Endothelial cell of umbilical vein (primary cell): ENCODE measurements at regions not wholly inside any gene's neighbourhood (a gene's known extent, or its start where the extent isn't known, plus 50 kb on each side); places are given as distances from the start of the nearest gene placed in this dataset.
A peak's percentile ranks its signal among the peaks of the same experiment; 100 is the strongest.

Experiments used
- CTCF ChIP-seq, 2 donors: IDR thresholded peaks; 1 replicate in 1 of 2; 2 replicates in 1 of 2; pipeline ENCODE4 v1.5.1; 2011; ENCODE audit warnings: low read length in 2 of 2, mild to moderate bottlenecking in 2 of 2, moderate library complexity in 2 of 2, control low read depth in 1 of 2, inconsistent platforms in 1 of 2, low read depth in 1 of 2; ENCODE audit not compliant: insufficient read depth in 1 of 2; ENCODE audit errors: extremely low read depth in 1 of 2
- EZH2 ChIP-seq: IDR thresholded peaks from 2 replicates; pipeline ENCODE4 v1.6.1; 2012; ENCODE audit warnings: borderline replicate concordance, low read depth, mild to moderate bottlenecking, moderate library complexity, low read length, inconsistent platforms; ENCODE audit not compliant: severe bottlenecking
- MYC ChIP-seq: IDR thresholded peaks from one replicate; pipeline ENCODE4 v1.6.1; 2011; ENCODE audit warnings: mild to moderate bottlenecking, low read depth, low read length
- POLR2A ChIP-seq: IDR thresholded peaks from 2 replicates; pipeline ENCODE4 v1.6.1; 2012; ENCODE audit warnings: low read depth, mild to moderate bottlenecking, control low read depth, low read length
- POLR2AphosphoS5 ChIP-seq: IDR thresholded peaks from 2 replicates; pipeline ENCODE4 v1.6.1; 2012; ENCODE audit warnings: low read depth, mild to moderate bottlenecking, control low read depth, low read length, moderate library complexity; ENCODE audit not compliant: insufficient read depth

- peak; percentile 36 to 62 for TF ChIP-seq CTCF (IDR thresholded peaks at IDR 0.05; ENCODE audit: extremely low read depth in 1 of 2, insufficient read depth in 1 of 2, low read depth in 1 of 2, low read length in 2 of 2)
- TF ChIP-seq EZH2 = no peak
- no peak for TF ChIP-seq POLR2AphosphoS5
- no peak for TF ChIP-seq MYC
- no peak for TF ChIP-seq POLR2A
These were observed 70.1 kb upstream of the NTPCR start for GRCh38 chr1:232880354-232880753.
